ENCODE measurements at regions not wholly inside any gene's neighbourhood (a gene's known extent, or its start where the extent isn't known, plus 50 kb on each side); places are given as distances from the start of the nearest gene placed in this dataset.
"Not testable (repeated sequence)": the region's sequence is repeated elsewhere in the genome, so short reads cannot be mapped to it uniquely, and the experiment has no call there.

- intact Hi-C loops (cut with micrococcal nuclease), result no loop called here
- no peaks in the 10 kb centered on the region for H3K9me3 ChIP-seq (replicated peaks)
- H3K27ac ChIP-seq (replicated peaks), result no peak overlapping the region
- H3K4me3 ChIP-seq, result no peak overlapping the region
- no peak for DNase-seq
- H3K4me1 ChIP-seq, result no peaks in the 10 kb centered on the region
- H3K36me3 ChIP-seq, result no peaks in the 10 kb centered on the region
- peaks cover 10% of the 10 kb centered on the region for H3K27me3 ChIP-seq (ENCODE audit: low read depth)
- no peak for TF ChIP-seq CTCF (IDR thresholded peaks at IDR 0.05; ENCODE audit: borderline replicate concordance)
These were observed 166.6 kb upstream of the TBL1X start for GRCh38 chrX:9298221-9298620.

GRCh38 chrX:9299681-9300080 lies 165.2 kb upstream of the TBL1X start:
- H3K4me3 ChIP-seq; H3K9me3 ChIP-seq (replicated peaks); H3K27me3 ChIP-seq (ENCODE audit: low read depth): not testable (repeated sequence)

GRCh38 chrX:9301836-9302235 lies 163.0 kb upstream of the TBL1X start:
- Histone ChIP-seq H3K4me1 (no peaks in the 10 kb centered on the region), H3K36me3 (no peaks in the 10 kb centered on the region), H3K27ac (replicated peaks) (peak overlapping the region; percentile 44), H3K27me3 (ENCODE audit: low read depth) (no peaks in the 10 kb centered on the region), H3K9me3 (replicated peaks) (no peaks in the 10 kb centered on the region), H3K4me3 (no peak overlapping the region)
- no peak for TF ChIP-seq CTCF (IDR thresholded peaks at IDR 0.05; ENCODE audit: borderline replicate concordance)
- intact Hi-C loops (cut with micrococcal nuclease), result no loop called here
- no peak for DNase-seq

More at GRCh38 chrX:9299681-9300080, 165.2 kb upstream of the TBL1X start:
- H3K4me1 ChIP-seq; H3K27ac ChIP-seq (replicated peaks); DNase-seq; H3K36me3 ChIP-seq; intact Hi-C loops (cut with micrococcal nuclease): not testable (repeated sequence)

GRCh38 chrX:9302381-9302780 lies 162.5 kb upstream of the TBL1X start:
- Histone ChIP-seq H3K27ac (replicated peaks) (no peak overlapping the region), H3K27me3 (ENCODE audit: low read depth) (no peaks in the 10 kb centered on the region), H3K4me1 (no peaks in the 10 kb centered on the region), H3K4me3 (no peak overlapping the region), H3K9me3 (replicated peaks) (no peaks in the 10 kb centered on the region), H3K36me3 (no peaks in the 10 kb centered on the region)
- DNase-seq, result no peak
- intact Hi-C loops (cut with micrococcal nuclease), result no loop called here
- TF ChIP-seq CTCF (IDR thresholded peaks at IDR 0.05; ENCODE audit: borderline replicate concordance), result no peak

- no peaks in the 10 kb centered on the region for H3K4me1 ChIP-seq
- H3K27me3 ChIP-seq (ENCODE audit: low read depth), result no peaks in the 10 kb centered on the region
- DNase-seq, result no peak
- intact Hi-C loops (cut with micrococcal nuclease), result no loop called here
- TF ChIP-seq CTCF (IDR thresholded peaks at IDR 0.05; ENCODE audit: borderline replicate concordance), result no peak
- no peaks in the 10 kb centered on the region for H3K9me3 ChIP-seq (replicated peaks)
- H3K4me3 ChIP-seq, result no peak overlapping the region
- H3K36me3 ChIP-seq, result no peaks in the 10 kb centered on the region
- H3K27ac ChIP-seq (replicated peaks), result no peak overlapping the region
These were observed 156.4 kb upstream of the TBL1X start for GRCh38 chrX:9308426-9308825.

GRCh38 chrX:9310616-9311015 lies 154.2 kb upstream of the TBL1X start:
- DNase-seq, result no peak
- H3K27ac ChIP-seq (replicated peaks), result no peak overlapping the region
- H3K4me1 ChIP-seq, result no peaks in the 10 kb centered on the region
- no peaks in the 10 kb centered on the region for H3K9me3 ChIP-seq (replicated peaks)
- H3K4me3 ChIP-seq, result no peak overlapping the region
- TF ChIP-seq CTCF (IDR thresholded peaks at IDR 0.05; ENCODE audit: borderline replicate concordance), result no peak
- H3K36me3 ChIP-seq, result no peaks in the 10 kb centered on the region
- intact Hi-C loops (cut with micrococcal nuclease), result no loop called here
- H3K27me3 ChIP-seq (ENCODE audit: low read depth), result no peaks in the 10 kb centered on the region

All from left ventricle myocardium inferior (tissue), 1 donor.